GM19035 (cell line): ENCODE measurements at regions not wholly inside any gene's neighbourhood (a gene's known extent, or its start where the extent isn't known, plus 50 kb on each side); places are given as distances from the start of the nearest gene placed in this dataset.

Experiments used
- ATAC-seq: cut with Tn5 transposase; IDR thresholded peaks from one replicate; pipeline ENCODE4 v1.9.1; 2021; ENCODE audit not compliant: unreplicated experiment

DNA sequence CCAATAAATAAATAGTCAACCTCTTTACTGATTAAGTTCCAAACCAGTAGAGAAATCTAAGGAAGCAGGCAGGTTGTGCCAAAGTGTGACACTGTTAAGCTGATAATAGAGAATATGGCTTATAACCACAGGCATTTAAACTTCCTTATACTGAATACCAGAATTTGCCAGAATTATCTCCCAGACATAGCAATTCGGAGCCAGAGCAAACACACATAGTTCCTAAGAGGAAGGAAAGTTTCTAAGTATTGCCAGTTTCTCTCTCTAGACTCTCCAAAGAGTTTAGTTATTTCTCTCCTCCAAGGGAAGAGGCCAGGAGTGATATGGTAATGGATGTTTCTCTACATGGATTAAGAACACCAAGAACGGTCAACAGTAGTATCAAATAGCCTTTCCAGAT lies 191.7 kb upstream of the CPEB2 start:
- ATAC-seq: no peak

DNA sequence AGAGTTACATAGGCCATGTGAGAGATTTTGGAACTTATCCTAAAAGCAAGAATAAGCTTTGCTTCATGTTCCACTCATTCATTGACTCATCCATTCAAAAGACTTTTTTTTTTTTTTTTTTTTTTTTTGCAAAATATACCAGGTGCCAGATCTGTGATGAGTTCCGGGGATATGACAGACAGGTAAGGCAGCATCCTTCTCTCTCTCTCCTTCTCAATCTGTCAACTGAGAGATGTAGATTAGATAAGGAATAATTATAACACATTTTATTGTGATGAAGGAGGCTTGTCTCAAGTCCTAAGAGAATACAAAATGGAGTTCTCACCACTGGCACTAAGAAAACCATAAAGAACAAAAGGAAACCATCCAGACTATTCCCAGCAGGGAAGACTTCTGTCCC lies 190.2 kb upstream of the CPEB2 start:
- no peak for ATAC-seq

DNA sequence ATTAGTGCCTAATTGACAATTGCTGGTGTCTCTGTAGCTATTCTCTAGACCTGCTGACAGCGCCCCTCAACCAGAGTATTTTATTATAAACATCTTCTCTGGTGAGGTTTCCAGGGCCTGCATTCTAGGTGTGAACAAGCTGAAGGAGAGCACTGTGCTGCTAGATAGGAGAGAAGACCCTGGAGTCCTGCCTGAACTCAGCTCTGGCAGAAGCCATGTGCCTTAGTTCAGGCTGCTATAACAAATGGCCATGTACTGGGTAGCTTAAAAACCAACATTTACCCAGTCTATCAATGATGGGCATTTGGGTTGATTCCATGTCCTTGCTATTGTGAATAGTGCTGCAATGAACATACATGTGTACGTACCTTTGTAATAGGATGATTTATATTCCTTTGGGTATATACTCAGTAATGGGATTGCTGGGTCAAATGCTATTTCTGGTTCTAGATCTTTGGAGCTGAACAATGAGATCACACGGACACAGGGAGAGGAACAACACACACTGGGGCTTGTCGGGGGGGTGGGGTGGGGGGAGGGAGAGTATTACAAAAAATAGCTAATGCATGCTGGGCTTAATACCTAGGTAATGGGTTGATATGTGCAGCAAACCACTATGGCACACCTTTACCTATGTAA lies 185.5 kb upstream of the CPEB2 start:
- ATAC-seq: no peak

DNA sequence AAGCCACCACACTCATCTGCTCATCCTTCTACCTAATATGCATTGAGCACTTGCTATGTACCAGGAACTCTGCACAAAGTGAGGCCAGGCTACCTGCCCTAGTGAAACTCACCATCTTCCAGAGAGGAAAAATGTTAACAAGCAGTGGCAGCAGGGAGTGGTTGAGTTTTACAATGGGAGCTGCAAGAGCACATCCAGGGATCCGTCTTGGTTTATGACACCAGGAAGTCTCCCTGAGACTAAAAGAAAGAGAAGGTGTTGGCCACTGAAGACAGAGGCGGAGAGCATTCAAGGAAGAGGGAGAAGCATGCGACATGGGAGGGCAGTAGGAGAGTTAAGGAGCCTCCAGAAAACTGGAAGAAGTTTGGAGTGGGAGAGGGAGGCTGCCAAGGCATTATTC lies 178.1 kb upstream of the CPEB2 start:
- ATAC-seq: no peak

DNA sequence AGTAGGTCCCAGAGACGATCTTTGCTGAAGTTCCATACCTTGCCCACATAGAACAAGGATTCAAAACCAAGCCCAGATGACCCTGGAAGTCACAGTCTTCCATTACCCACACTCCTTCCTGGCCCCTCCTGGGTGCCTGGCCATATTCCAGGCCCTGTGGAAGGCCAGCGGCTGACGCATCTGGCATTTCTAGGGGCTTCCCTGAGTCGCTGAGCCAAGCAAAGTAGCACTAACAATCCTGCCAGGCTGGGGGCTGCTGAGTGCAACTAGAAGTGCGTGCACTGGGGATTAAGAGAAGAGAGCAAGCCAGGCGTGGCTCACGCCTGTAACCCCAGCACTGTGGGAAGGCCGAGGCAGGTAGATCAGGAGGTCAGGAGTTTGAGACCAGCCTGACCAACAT lies 175.2 kb upstream of the CPEB2 start:
- ATAC-seq: no peak

DNA sequence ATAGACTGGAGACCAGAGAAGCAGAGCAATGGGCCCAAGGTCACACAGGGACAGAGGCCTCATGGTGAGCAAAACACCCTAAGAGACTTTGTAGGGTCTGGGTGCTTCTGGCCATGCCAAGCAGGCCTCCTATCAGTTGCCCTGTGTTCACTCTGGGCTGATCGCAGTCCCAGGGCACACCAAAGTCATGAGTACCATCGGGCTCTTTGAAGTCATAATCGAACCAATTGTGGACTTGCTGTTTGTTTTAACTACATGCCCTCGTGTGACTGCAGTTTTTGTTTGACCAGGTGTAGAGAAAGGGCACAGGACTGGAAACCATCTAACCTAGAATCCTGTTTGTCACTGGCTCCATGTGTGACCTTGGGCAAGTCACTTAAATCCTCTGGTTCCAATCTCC lies 172.5 kb upstream of the CPEB2 start:
- ATAC-seq: no peak

DNA sequence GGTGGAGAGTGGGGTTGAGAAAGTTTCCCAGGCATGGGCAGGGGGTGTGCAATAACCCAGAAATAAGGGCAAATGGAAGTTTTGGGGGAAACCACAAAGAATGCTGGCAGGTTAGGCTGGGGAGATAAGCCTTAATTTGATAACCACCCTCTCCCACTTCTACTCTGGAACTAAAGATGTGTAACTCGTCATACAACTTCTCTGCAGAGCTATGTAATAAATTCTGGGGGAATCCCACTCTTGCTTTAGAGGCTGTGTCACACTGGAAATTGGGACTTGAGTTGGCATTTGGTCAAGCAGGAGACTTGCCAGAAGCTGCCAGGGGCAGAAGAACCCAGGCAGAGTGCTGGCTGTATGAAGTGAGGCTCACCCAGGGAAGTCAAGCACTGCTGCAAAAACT lies 170.9 kb upstream of the CPEB2 start:
- no peak for ATAC-seq

DNA sequence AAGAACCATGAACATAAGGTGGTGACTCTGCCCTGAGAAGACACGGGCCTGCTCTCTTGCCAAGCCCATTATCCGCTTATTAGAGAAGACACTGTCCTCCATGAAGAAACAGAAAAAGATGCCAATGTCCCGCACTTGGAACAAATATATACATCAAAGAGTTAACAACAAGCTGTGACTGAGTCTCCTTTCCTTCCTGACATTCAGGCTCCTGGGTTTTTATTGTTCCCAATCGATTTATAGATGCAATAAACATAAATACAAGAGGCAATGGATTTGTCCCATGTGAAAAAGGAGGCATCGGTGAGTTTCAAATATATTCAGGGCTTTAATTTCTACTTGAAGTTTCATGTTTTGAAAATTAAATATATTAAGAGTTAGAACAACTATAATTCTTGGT lies 169.2 kb upstream of the CPEB2 start:
- no peak for ATAC-seq

DNA sequence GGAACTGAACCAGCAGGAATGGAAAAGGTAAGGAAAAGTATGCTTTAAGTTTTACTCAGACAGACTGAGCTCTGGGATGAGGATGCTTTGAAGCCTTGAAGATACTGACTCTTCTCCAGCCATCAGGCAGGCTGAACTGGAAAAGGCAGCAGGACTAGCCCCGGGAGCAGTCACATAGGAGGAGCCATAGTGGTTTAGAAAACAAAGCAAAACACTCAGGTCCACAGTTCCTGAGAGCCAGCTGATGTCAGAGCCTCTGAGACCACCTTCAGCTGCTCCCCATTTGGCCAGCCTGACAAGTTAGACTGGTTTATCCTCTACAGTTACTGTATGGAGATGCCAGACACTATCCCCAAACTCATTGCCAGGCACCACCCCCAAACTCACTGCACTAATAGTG lies 167.9 kb upstream of the CPEB2 start:
- no peak for ATAC-seq

DNA sequence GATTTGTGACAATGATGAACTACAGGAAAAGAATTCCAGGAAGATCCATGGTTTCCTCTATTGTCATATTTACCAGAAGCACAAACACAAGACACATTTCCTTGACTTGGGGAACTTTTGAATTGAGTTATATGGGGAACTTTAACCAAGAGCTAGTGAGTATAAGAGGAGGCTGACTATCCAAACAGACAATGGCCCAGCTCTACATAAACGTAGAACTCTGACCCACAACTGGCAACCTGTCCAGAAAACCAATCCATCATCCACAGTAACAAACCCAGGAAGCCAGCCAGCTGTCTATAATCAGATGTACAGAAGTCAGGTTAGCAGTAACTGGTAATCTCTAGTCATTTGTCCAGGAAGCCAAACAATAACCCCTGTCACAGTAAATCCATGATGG lies 167.0 kb upstream of the CPEB2 start:
- no peak for ATAC-seq

DNA sequence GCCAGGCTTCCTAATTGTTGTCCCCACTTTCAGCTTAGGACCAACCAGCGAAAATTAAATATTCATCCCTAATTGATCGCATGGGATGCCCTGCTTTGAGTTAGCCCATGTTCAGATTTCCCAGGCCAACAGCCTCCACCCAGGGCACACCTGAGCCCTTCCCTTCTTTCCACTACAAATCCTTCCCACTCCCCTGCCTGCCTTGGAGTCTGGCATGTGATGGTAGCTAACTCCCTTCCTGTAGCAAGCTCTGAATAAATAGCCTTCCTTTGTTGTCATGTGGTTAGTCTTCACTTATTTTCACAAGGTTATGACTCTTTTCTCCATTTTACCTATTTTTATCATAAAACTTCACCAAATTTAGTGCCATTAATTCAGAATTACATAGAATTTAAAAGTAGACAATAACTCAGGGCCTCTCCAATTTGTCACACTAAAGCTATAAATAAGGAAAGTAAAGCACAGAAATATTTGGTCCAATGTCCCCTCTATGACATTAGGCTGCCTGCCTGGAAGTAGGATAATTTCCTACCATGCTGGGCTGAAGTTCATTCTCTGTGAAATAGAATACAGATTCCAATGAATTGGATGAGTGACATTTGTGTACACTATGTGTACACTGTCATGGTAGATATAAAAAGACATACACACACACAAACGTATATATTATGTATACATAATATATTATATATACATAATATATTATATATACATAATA lies 166.4 kb upstream of the CPEB2 start:
- ATAC-seq: no peak

DNA sequence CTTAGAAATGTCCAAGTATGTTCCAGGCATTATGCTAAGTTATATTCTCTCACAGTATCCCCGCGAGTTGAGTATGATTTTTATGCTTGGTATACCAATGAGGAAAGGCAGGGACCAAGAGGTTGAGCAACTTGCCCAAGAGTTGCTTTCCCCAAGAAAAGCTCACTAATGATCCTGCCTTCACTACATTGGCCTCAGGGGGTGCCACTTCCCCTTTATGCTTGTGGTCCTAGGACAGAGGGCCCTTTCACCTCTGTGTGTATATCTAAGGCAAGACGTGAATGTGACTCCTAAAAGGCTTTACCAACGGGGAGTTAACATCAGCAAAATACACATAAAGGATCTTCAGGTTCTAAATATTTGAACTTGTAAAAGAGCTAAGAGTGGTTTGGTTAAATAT lies 164.4 kb upstream of the CPEB2 start:
- ATAC-seq: no peak

DNA sequence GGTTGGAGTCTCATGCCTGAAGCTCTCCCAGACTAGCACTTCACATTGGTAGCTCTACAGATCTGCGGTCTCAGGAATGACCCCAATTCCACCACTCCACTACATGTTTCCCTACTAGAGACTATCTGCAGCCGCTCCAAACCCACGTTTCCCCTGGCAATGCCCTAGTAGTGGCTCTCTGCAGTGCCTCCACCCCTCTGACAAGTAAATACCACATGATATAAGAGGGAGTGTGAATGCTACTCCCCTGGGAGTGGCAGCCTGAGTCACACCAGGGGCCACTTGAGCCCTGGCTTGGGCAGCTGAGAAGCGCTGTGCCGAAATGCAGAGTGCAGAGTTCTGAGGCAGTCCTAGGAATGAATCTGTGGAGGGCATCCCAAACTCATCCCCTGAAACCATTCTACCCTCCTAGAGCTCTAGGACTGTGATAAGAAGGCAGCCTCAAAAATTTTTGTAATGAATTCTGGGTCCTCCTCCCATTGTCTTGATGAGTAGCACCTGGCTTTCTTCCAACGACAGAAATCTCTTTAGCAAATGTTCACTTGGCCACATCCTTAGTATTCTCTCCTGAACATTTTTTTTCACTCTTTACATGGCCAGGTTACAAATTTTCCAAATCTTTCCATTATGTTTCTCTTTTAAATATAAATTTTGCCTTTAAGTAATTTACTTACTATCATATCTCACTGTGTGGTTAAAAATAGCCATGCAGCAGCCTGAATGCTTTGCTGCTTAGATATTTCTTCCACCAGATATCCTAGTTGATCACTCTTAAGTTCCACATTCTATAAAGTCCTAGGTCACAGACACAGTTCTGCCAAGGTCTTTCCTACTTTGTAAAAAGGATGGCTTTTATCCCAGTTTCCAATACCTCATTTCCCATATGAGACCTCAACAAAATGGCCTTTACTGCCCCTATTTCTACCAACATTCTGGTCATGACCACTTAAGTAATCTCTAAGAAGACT lies 160.2 kb upstream of the CPEB2 start:
- no peak for ATAC-seq

DNA sequence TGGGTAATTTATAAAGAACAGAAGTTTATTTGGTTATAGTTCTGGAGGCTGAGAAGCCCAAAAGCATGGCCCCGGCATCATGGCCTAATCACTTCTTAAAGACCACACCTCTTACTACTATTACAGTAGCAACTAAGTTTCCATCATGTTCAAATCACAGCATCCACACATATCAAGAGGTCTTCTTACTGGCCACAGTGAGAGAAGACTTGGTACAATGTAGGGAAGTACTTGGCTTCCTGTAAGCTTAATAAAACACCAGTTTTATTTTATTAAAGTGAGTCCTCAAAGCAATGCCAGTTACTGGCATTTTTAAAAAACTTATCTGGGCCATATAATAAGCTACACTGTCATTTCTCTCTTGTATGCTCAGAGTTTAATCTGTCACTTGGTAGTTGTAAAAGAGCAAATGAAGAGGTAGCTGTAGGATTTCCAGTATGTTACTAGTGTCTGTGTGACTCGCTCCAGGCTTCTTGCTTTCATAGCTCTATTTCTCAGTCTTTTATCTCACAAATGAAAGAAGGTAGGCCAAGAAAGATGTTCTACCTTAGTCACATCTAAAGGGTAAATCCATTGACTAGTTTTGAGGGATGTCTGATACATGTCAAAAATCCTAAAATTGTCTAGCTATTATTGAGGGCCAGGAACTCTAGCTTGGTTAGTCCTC lies 159.2 kb upstream of the CPEB2 start:
- ATAC-seq: no peak

DNA sequence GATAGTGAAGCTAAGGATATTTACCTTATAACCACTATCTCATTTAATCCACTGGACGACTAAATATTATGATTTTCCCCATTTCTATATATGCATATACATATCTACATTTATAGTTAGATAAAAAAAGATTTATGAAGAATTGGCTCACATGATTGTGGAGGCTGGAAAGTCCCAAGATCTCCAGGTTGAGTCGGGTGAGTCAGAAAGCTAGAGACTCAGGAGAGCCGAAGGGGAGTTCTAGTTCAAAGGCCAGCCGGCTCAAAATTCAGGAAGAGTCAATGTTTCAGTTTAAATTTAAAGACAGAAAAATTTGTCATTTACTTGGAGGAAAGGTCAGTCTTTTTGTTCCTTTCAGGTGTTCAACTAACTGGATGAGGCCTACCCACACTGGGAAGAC lies 158.2 kb upstream of the CPEB2 start:
- ATAC-seq: no peak

DNA sequence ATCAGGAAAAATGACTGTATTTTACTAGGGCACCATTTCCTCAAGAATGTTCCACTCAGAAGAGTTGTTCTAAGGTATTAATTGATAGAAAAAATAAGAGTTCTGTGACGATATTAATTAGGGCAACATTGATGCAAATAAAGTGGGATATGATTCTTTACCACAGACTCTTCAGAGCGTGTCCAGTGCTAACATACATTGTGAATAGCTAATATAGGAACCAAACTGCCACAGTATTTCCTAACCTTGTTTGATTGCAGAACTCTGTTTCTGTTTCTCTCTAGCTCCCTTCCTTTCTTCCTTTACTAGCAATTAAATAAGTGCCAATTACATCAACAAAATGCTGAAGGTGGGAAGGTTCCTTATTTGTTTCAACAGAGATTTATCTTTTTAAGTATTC lies 154.1 kb upstream of the CPEB2 start:
- no peak for ATAC-seq

DNA sequence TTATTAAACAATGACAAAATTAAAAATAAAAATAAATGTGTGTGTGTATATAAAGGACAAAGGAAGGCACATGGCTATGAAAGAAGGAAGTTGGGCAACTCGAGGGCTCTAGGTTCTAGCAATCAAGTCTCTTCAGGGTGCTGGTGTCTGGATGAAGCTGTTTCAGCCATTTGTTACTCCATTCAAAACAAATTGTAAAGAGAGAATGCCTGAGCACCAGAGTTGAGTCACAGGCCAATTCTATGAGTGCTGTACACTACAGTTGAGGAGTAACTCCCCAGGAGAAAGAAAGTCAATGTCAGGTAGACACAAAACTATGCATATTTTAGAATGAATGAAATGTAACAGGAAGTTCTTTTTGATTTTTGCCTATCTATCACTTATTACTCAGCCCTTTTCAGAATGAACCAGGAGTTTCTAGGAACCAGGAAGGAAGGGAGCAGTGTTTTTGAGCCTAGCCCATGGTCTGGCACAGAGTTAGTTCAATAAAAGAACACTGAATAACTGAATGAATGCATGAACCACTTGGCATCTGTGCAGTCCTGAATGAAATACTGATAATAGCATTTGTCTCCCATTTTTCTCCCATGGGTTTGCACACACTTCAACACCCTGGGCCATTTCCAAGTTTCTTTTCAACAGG lies 151.7 kb upstream of the CPEB2 start:
- no peak for ATAC-seq

DNA sequence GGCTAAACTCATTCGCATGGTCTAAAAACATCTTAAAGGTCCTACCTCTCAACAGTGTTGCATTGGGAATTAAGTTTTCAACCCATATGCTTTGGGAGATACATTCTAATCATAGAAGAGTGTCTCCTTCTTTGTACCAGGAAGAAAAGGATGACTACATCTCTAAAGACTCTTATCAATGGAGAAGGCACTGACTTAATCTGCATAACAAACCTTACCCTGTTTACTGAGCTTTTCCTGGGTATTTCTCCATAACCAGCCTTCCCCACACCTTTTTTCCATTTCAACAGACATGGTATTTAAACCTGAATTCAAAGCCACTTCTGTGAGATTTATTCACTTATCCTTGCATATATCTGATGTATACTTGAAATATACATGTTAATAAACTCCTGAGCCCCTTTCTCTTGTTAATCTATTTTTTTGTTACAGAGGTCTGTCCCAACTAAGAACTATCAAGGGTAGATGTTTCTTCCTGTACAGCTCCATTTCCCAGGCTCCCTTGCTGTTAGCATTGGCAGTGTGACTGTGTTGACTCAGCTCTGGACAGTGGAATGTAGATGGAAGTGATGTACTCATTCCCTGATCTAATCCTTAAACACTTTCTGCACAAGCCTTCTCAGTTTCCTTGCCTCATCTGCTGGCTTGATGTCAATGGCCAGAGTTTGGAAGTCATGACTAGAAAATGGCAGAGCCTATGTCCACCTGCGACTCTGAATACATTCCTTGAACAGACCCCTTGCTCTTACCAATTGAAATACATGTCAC lies 148.9 kb upstream of the CPEB2 start:
- ATAC-seq: no peak

DNA sequence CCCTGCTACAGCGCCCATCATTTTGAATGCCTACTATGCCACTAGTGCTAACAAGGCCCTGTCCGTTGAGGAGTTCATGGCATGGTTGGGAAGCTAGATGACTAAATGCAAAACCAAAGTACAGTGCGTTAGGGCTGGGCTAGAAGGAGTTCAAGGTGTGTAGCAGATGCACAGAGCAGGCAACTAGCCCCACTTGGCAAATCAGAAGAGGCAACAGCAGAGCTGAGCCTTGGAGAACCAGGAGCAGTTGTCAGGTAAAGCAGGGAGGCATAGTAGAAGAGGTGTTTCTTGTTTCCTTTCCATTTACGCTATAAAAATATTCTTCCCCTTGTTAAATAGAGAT lies 146.6 kb upstream of the CPEB2 start:
- no peak for ATAC-seq
